CD4-positive, CD25-positive, alpha-beta regulatory T cell (primary cell): ENCODE measurements at regions not wholly inside any gene's neighbourhood (a gene's known extent, or its start where the extent isn't known, plus 50 kb on each side); places are given as distances from the start of the nearest gene placed in this dataset.

ENCODE experiments used
- ATAC-seq, 2 donors: fragments of 150-1000 bp; cut with Tn5 transposase; one replicate each; pipeline ENCODE4 v1.10.0; 2021; ENCODE audit warnings: low read depth in 2 of 2, moderate number of reproducible peaks in 2 of 2, moderate library complexity in 1 of 2
- DNase-seq, 3 donors: peaks; one replicate each; pipeline versions ENCODE4 v3.0.0 to v3.0.0-alpha.2; 2012 to 2022; ENCODE audit warnings: mixed read lengths in 1 of 3
- H3K27ac ChIP-seq: one replicate; pipeline ENCODE4 v1.7.0; 2013; ENCODE audit warnings: mild to moderate bottlenecking, low read length; ENCODE audit not compliant: insufficient read depth, poor library complexity, severe bottlenecking
- H3K27me3 ChIP-seq: one replicate; pipeline ENCODE4 v1.7.0; 2013; ENCODE audit warnings: low read length; ENCODE audit not compliant: control insufficient read depth, insufficient read depth
- H3K36me3 ChIP-seq: one replicate; pipeline ENCODE4 v1.7.0; 2013; ENCODE audit warnings: mild to moderate bottlenecking, low read length, moderate library complexity; ENCODE audit not compliant: control insufficient read depth, insufficient read depth
- H3K4me1 ChIP-seq: 2 replicates; pipeline ENCODE4 v1.7.0; 2013; ENCODE audit warnings: mild to moderate bottlenecking, low read length; ENCODE audit not compliant: insufficient read depth, control insufficient read depth, poor library complexity, severe bottlenecking
- H3K4me3 ChIP-seq: one replicate; pipeline ENCODE4 v1.7.0; 2013; ENCODE audit warnings: low read depth, mild to moderate bottlenecking, low read length, moderate library complexity
- H3K9me3 ChIP-seq, 2 experiments: 1 replicate in 1 of 2; 2 replicates in 1 of 2; pipeline ENCODE4 v1.7.0; 2013; ENCODE audit warnings: low read length in 2 of 2, mild to moderate bottlenecking in 1 of 2, moderate library complexity in 1 of 2; ENCODE audit not compliant: control insufficient read depth in 2 of 2
- H3K27ac Mint-ChIP-seq, 3 donors: one replicate each; pipeline ENCODE4 v1.8.0; 2020 to 2022; ENCODE audit warnings: mild to moderate bottlenecking in 3 of 3, mixed read lengths in 3 of 3, moderate library complexity in 2 of 3
- H3K27me3 Mint-ChIP-seq: one replicate; pipeline ENCODE4 v1.8.0; 2022; ENCODE audit warnings: mild to moderate bottlenecking, mixed read lengths
- H3K36me3 Mint-ChIP-seq: one replicate; pipeline ENCODE4 v1.8.0; 2020; ENCODE audit warnings: mixed read lengths
- H3K4me1 Mint-ChIP-seq, 4 donors: one replicate each; pipeline ENCODE4 v1.8.0; 2020 to 2022; ENCODE audit warnings: mixed read lengths in 4 of 4, mild to moderate bottlenecking in 1 of 4
- H3K4me3 Mint-ChIP-seq, 4 donors: one replicate each; pipeline ENCODE4 v1.8.0; 2020 to 2022; ENCODE audit warnings: mild to moderate bottlenecking in 4 of 4, mixed read lengths in 4 of 4, moderate library complexity in 3 of 4
- H3K9me3 Mint-ChIP-seq, 7 donors: one replicate each; pipeline ENCODE4 v1.8.0; 2020 to 2022; ENCODE audit warnings: mixed read lengths in 7 of 7, mild to moderate bottlenecking in 3 of 7, moderate library complexity in 2 of 7

DNA sequence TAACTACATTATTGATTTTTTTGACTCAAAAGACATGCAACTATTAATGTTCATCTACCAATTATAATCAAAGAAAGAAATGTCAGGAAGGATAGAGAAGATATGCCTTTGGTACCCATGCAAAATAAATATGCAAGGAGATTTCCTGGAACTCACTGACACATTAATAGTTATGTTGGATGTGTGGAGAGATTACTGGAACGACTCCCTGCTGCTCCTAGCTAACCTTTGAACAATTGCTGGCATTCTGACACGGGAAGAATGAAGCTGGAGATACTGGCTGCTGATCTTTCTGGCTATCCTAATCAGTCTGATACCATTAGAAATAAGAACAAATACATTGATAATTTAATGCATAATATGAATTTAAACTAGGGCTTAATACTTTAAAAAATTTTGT is 507.9 kb upstream of the NRG3 start:
- Histone ChIP-seq H3K36me3 (no peaks in the 10 kb centered on the region), H3K9me3 (no peaks in the 10 kb centered on the region), H3K27me3 (no peaks in the 10 kb centered on the region), H3K4me3 (no peak overlapping the region), H3K4me1 (no peaks in the 10 kb centered on the region), H3K27ac (no peak overlapping the region)
- ATAC-seq (no peak), DNase-seq (no peak)
- Mint-ChIP-seq H3K36me3 (no peaks in the 10 kb centered on the region), H3K9me3 (peaks cover 0 to 15% (median 3%) of the 10 kb centered on the region in 7 donors), H3K4me1 (no peaks in the 10 kb centered on the region), H3K27ac (no peak overlapping the region), H3K4me3 (no peak overlapping the region), H3K27me3 (no peaks in the 10 kb centered on the region)

DNA sequence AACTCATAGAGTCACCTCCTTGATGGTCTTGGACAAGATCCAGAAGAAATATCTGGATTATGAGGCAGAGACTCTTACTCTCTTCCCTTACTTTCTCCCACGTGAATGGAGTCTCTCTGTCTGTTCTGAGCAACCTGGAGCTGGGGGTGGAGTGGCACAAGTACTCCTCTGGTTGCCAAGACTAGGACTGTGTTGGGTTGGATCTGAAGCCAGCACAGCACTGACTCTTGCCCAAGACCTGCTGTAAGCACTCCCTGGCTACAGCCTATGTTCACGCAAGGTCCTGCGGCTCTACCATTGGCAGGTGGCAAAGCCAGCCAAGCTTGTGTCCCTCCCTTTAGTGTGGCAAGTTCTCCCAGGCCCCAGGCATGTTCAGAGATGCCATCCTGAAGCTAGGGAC is 488.2 kb upstream of the NRG3 start:
- ATAC-seq (no peak), DNase-seq (no peak)
- H3K36me3 Mint-ChIP-seq = no peaks in the 10 kb centered on the region
- Histone ChIP-seq H3K4me3 (no peak overlapping the region), H3K27ac (no peak overlapping the region), H3K4me1 (no peaks in the 10 kb centered on the region), H3K9me3 (no peaks in the 10 kb centered on the region), H3K27me3 (no peaks in the 10 kb centered on the region), H3K36me3 (no peaks in the 10 kb centered on the region)
- H3K4me3 Mint-ChIP-seq = no peak overlapping the region
- H3K27me3 Mint-ChIP-seq = no peaks in the 10 kb centered on the region
- H3K4me1 Mint-ChIP-seq = no peaks in the 10 kb centered on the region
- H3K9me3 Mint-ChIP-seq = peaks cover 0 to 16% (median 3%) of the 10 kb centered on the region in 7 donors
- no peak overlapping the region for H3K27ac Mint-ChIP-seq

DNA sequence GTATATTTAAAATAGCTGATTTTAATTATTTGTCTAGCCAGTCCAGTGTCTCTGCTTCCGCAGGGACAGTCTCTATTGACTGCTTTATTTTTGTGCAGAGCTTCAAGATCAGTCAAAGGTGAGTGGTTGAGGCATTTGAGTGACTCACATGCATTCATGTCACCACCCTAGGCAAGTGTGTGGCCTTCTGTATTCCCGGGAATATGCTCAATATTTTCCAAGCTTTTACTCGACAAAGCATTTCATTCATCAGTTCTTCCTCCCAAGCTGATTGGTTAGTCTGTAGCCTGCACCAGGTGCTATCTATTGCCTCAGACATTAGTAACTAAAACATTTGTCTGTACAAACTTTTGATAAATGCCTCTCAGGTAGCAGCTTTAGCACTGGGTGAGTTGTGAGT is 471.5 kb upstream of the NRG3 start:
- Histone ChIP-seq H3K4me3 (no peak overlapping the region), H3K9me3 (no peaks in the 10 kb centered on the region), H3K27ac (no peak overlapping the region), H3K27me3 (no peaks in the 10 kb centered on the region), H3K36me3 (no peaks in the 10 kb centered on the region), H3K4me1 (no peaks in the 10 kb centered on the region)
- no peaks in the 10 kb centered on the region for H3K36me3 Mint-ChIP-seq
- H3K9me3 Mint-ChIP-seq = peaks cover 0 to 8% (median 4%) of the 10 kb centered on the region in 7 donors
- no peak overlapping the region for H3K27ac Mint-ChIP-seq
- DNase-seq (no peak), ATAC-seq (no peak)
- H3K27me3 Mint-ChIP-seq = no peaks in the 10 kb centered on the region
- no peaks in the 10 kb centered on the region for H3K4me1 Mint-ChIP-seq
- no peak overlapping the region for H3K4me3 Mint-ChIP-seq

DNA sequence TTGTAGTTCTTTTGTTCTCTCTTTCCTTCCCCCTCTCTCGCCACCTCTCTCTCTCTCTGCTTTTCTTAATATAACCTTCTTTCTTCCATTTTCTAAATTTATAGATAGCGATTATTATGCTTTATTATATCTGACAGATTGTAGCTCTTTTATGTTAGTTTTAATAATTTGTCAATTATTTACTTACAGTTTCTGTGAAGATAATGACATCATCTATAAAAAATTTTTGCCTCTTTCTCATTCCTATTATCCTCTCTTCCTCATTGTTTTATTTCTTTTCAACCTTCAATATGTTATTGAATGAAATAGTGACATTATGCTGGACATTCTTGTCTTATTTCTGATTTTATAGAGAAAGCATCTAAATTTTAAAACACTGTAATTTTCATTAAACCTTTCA is 469.6 kb upstream of the NRG3 start:
- H3K36me3 Mint-ChIP-seq = no peaks in the 10 kb centered on the region
- no peaks in the 10 kb centered on the region for H3K27me3 ChIP-seq
- no peaks in the 10 kb centered on the region for H3K4me1 ChIP-seq
- no peak overlapping the region for H3K27ac Mint-ChIP-seq
- no peaks in the 10 kb centered on the region for H3K36me3 ChIP-seq
- no peak overlapping the region for H3K27ac ChIP-seq
- no peak overlapping the region for H3K4me3 Mint-ChIP-seq
- no peak for ATAC-seq
- H3K4me3 ChIP-seq = no peak overlapping the region
- no peaks in the 10 kb centered on the region for H3K4me1 Mint-ChIP-seq
- peaks cover 0 to 8% (median 3%) of the 10 kb centered on the region in 7 donors for H3K9me3 Mint-ChIP-seq
- H3K9me3 ChIP-seq = no peaks in the 10 kb centered on the region
- DNase-seq = no peak
- no peaks in the 10 kb centered on the region for H3K27me3 Mint-ChIP-seq

DNA sequence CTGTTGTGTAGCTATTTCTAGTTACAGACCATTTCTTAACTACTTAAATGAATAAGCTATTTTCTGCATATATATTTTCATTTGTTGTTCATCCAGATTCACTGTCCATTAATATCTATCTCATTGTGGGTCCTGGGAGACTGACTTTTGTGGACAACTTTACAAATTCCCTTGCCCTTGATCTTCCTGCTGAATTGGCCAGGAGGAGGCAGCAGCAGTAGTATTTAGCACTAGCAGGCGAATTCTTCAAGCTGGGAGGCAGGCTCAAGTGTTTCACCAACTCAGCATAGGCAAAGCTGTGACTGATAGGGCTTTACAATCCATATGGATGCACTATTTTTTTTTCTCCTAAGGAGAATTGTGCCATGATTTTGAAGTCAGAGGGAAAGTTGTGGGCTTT is 461.0 kb upstream of the NRG3 start:
- no peaks in the 10 kb centered on the region for H3K27me3 Mint-ChIP-seq
- H3K36me3 Mint-ChIP-seq = no peaks in the 10 kb centered on the region
- H3K36me3 ChIP-seq = no peaks in the 10 kb centered on the region
- H3K4me3 ChIP-seq = no peak overlapping the region
- H3K27me3 ChIP-seq = no peaks in the 10 kb centered on the region
- ATAC-seq (no peak), DNase-seq (no peak)
- H3K4me1 ChIP-seq = no peaks in the 10 kb centered on the region
- H3K4me1 Mint-ChIP-seq = no peaks in the 10 kb centered on the region
- no peak overlapping the region for H3K27ac Mint-ChIP-seq
- H3K9me3 ChIP-seq = no peaks in the 10 kb centered on the region
- no peak overlapping the region for H3K27ac ChIP-seq
- peaks cover 2 to 10% (median 5%) of the 10 kb centered on the region in 7 donors for H3K9me3 Mint-ChIP-seq
- H3K4me3 Mint-ChIP-seq = no peak overlapping the region

DNA sequence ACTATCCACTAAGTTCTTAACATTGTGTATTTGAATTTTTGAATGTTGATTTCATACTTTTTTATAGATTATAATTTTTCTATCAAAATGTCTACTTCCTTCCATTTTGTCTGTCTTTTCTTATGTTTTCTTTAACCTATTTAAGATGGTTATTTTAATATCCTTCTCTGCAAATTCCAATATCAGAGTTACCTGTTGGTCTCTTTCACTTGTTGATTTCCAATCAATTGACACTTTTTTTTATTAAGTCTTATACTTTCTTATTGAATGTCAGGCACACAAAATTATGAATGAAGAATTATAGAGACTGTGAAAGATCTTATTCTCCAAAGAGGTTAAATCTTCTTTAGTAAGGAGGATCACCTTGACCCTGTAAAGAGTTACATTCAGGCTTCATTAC is 448.3 kb upstream of the NRG3 start:
- ATAC-seq = no peak

DNA sequence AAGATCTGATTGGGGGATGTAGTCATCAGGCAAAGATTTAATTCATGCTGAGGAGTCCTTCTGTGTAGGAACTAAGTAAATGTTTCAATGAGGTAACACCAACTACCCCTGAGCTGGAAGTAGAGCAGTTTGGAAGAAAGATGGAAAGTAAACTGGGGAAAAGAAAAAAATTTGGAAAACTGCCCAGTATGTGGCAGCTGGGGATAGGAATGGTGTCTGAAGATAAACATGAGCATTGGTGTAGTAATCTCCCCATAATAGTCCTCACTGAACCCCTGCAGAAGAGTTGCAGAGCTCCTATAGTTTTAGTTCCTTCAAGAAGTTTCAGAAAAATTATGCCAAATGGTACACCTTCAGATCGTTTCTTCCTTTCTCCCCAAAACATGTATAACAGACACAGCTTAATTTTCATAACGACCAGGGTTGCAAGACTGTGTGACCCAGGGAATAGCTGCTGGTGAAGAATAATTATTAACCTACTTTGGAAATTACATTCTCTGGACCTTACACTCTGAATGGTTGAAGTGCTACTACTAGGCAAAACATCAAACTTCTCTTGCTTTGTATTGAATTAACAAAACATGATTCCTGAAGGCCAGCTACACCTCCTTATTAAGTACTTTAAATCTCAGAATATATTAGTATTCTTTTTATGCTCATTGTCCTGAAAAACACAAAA is 446.4 kb upstream of the NRG3 start:
- H3K4me3 ChIP-seq = no peak overlapping the region
- Mint-ChIP-seq H3K36me3 (no peaks in the 10 kb centered on the region), H3K4me1 (no peaks in the 10 kb centered on the region), H3K9me3 (peaks cover 0 to 14% (median 3%) of the 10 kb centered on the region in 7 donors), H3K27ac (no peak overlapping the region), H3K4me3 (no peak overlapping the region), H3K27me3 (no peaks in the 10 kb centered on the region)
- no peaks in the 10 kb centered on the region for H3K36me3 ChIP-seq
- peaks cover 0 to 3% of the 10 kb centered on the region in 2 experiments for H3K9me3 ChIP-seq
- no peaks in the 10 kb centered on the region for H3K27me3 ChIP-seq
- DNase-seq = no peak
- no peak overlapping the region for H3K27ac ChIP-seq
- ATAC-seq = no peak
- H3K4me1 ChIP-seq = no peaks in the 10 kb centered on the region

More for the DNA sequence above, 448.3 kb upstream of the NRG3 start:
- H3K4me3 ChIP-seq = no peak overlapping the region
- H3K27ac ChIP-seq = no peak overlapping the region
- Mint-ChIP-seq H3K27me3 (no peaks in the 10 kb centered on the region), H3K4me3 (no peak overlapping the region), H3K36me3 (no peaks in the 10 kb centered on the region), H3K27ac (no peak overlapping the region), H3K4me1 (no peaks in the 10 kb centered on the region), H3K9me3 (peaks cover 2 to 12% (median 4%) of the 10 kb centered on the region in 7 donors)
- H3K36me3 ChIP-seq = no peaks in the 10 kb centered on the region
- H3K4me1 ChIP-seq = no peaks in the 10 kb centered on the region
- no peaks in the 10 kb centered on the region for H3K27me3 ChIP-seq
- DNase-seq = no peak
- H3K9me3 ChIP-seq = peaks cover 0 to 3% of the 10 kb centered on the region in 2 experiments

DNA sequence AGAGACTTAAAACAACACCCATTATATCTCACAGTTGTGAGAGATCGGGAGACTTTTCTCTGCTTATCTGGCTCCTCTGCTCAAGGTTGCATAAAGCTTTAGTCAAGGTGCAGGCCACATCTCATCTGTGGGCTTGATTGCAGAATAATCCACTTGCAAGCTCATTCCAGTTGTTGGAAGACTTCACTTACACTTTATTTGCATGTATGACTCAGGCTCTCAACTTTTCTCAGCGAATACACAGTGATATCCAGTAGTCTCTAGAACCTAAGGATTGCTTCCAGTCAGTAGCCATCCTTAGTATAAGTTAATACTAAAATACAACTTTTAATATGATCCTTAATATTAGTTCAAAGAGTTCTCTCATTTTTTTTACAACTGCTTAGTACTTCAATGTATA is 435.5 kb upstream of the NRG3 start:
- H3K9me3 ChIP-seq = no peaks in the 10 kb centered on the region
- H3K27me3 Mint-ChIP-seq = no peaks in the 10 kb centered on the region
- no peaks in the 10 kb centered on the region for H3K36me3 Mint-ChIP-seq
- H3K4me3 Mint-ChIP-seq = no peak overlapping the region
- DNase-seq (no peak), ATAC-seq (no peak)
- H3K4me1 ChIP-seq = no peaks in the 10 kb centered on the region
- no peak overlapping the region for H3K27ac ChIP-seq
- no peaks in the 10 kb centered on the region for H3K27me3 ChIP-seq
- H3K4me3 ChIP-seq = no peak overlapping the region
- H3K36me3 ChIP-seq = no peaks in the 10 kb centered on the region
- H3K27ac Mint-ChIP-seq = no peak overlapping the region
- no peaks in the 10 kb centered on the region for H3K4me1 Mint-ChIP-seq
- peaks cover 0 to 8% (median 2%) of the 10 kb centered on the region in 7 donors for H3K9me3 Mint-ChIP-seq
